PFSK-1 (cell line): ENCODE measurements at regions not wholly inside any gene's neighbourhood (a gene's known extent, or its start where the extent isn't known, plus 50 kb on each side); places are given as distances from the start of the nearest gene placed in this dataset.

Experiments
- FOXP2 ChIP-seq: optimal IDR thresholded peaks from 2 replicates; pipeline ENCODE3; 2011; ENCODE audit warnings: borderline replicate concordance, control low read depth, inconsistent platforms; ENCODE audit not compliant: insufficient read depth; ENCODE audit errors: extremely low read length, extremely low read depth
- POLR2AphosphoS5 ChIP-seq: IDR thresholded peaks from 2 replicates; pipeline ENCODE4 v1.6.1; 2012; ENCODE audit warnings: low read depth, mild to moderate bottlenecking, control low read depth, low read length, moderate library complexity
- SIN3A ChIP-seq: IDR thresholded peaks from 2 replicates; pipeline ENCODE4 v1.6.1; 2012; ENCODE audit warnings: mild to moderate bottlenecking, low read length, moderate library complexity, borderline replicate concordance; ENCODE audit not compliant: insufficient read depth
- TAF1 ChIP-seq: IDR thresholded peaks from 2 replicates; pipeline ENCODE4 v1.6.1; 2012; ENCODE audit warnings: low read length, control low read depth, borderline replicate concordance; ENCODE audit not compliant: insufficient read depth
- TF ChIP-seq, protein P1 (sequence below), 2 experiments: IDR thresholded peaks; 2 replicates each; pipeline versions ENCODE4 v1.6.1 to v1.8.0; 2011 to 2012; ENCODE audit warnings: low read depth in 2 of 2, low read length in 2 of 2, control low read depth in 1 of 2, inconsistent platforms in 1 of 2, mild to moderate bottlenecking in 1 of 2, moderate library complexity in 1 of 2; ENCODE audit not compliant: insufficient read depth in 1 of 2

DNA sequence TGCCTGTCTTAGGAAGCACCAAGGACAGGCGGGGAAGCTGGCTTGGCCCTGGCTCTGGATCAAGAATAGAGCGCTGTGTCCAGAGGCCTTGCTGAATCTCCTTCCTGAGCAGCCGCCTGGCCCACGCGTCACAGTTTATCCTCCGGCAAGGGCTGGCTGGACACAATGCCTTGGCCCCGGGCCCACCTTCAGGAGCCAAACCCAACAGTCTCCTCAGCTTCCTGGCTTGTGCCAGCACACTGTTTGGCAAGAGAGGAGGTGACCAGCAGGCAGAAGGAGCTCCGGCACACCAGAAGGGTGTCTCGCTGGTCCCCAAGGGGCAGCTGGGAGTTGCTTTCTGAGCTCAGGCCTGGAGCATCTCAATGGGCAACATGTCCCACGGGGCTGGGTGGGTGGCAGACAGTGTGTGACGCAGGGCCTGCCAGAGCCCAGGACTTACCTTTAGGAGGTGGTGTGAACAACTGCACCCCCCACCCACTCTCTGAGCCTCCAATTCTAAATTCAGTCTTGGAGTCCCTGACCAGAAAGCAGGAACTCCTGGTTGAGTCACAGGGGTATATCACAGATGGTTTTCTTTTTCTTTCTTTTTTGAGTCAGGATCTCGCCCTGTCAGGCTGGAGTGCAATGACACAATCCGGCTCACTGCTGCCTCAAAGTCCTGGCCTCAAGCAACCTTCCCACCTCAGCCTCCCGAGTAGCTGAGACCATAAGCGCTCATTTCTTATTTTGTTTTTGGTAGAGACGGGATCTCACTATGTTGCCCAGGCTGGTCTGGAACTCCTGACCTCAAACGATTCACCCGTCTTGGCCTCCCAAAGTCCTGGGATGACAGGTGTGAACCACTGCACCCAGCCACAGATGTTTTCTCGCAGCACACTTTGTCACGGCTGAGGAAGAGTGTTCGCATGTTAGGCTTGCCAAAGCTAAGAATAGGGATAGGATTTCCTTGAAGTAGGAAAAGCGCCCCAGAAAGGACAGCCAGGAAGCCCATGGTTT lies 361.2 kb downstream of the BCOR start:
- TF ChIP-seq SIN3A: no peak
- TF ChIP-seq, protein P1, sequence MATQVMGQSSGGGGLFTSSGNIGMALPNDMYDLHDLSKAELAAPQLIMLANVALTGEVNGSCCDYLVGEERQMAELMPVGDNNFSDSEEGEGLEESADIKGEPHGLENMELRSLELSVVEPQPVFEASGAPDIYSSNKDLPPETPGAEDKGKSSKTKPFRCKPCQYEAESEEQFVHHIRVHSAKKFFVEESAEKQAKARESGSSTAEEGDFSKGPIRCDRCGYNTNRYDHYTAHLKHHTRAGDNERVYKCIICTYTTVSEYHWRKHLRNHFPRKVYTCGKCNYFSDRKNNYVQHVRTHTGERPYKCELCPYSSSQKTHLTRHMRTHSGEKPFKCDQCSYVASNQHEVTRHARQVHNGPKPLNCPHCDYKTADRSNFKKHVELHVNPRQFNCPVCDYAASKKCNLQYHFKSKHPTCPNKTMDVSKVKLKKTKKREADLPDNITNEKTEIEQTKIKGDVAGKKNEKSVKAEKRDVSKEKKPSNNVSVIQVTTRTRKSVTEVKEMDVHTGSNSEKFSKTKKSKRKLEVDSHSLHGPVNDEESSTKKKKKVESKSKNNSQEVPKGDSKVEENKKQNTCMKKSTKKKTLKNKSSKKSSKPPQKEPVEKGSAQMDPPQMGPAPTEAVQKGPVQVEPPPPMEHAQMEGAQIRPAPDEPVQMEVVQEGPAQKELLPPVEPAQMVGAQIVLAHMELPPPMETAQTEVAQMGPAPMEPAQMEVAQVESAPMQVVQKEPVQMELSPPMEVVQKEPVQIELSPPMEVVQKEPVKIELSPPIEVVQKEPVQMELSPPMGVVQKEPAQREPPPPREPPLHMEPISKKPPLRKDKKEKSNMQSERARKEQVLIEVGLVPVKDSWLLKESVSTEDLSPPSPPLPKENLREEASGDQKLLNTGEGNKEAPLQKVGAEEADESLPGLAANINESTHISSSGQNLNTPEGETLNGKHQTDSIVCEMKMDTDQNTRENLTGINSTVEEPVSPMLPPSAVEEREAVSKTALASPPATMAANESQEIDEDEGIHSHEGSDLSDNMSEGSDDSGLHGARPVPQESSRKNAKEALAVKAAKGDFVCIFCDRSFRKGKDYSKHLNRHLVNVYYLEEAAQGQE (IDR thresholded peaks at IDR 0.05; ENCODE audit: insufficient read depth in 1 of 2, low read depth in 2 of 2, low read length in 2 of 2): no peak
- TF ChIP-seq TAF1: no peak
- TF ChIP-seq POLR2AphosphoS5: no peak
- TF ChIP-seq FOXP2: no peak
